ENCODE measurements at regions not wholly inside any gene's neighbourhood (a gene's known extent, or its start where the extent isn't known, plus 50 kb on each side); places are given as distances from the start of the nearest gene placed in this dataset.

DNA sequence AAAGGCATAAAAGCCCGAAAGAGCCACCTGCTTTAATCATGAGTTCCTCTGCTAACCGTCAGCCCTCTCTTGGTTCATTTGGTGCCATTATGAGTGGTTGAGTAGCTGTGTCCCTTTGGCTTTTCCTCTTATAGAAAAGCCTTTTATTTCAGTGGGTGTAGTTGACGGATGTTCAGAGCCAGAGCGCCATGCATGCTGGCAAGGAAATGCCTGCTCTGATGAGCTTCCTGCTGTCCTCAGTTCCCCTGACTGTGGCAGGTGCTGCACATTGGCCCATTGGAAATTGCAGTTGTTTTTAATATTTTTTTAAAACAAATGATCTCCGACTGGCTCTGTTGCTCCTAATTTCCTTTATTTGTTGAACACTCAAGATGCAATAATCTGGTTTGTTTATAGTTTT is 77.3 kb upstream of the LIMCH1 start:
- TF ChIP-seq POLR2AphosphoS5 (IDR thresholded peaks at IDR 0.05; ENCODE audit: insufficient read depth in 1 of 2, low read depth in 1 of 2) (no peak), POLR2A (IDR thresholded peaks at IDR 0.05) (no peak)
- TF ChIP-seq, protein P1, sequence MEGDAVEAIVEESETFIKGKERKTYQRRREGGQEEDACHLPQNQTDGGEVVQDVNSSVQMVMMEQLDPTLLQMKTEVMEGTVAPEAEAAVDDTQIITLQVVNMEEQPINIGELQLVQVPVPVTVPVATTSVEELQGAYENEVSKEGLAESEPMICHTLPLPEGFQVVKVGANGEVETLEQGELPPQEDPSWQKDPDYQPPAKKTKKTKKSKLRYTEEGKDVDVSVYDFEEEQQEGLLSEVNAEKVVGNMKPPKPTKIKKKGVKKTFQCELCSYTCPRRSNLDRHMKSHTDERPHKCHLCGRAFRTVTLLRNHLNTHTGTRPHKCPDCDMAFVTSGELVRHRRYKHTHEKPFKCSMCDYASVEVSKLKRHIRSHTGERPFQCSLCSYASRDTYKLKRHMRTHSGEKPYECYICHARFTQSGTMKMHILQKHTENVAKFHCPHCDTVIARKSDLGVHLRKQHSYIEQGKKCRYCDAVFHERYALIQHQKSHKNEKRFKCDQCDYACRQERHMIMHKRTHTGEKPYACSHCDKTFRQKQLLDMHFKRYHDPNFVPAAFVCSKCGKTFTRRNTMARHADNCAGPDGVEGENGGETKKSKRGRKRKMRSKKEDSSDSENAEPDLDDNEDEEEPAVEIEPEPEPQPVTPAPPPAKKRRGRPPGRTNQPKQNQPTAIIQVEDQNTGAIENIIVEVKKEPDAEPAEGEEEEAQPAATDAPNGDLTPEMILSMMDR (IDR thresholded peaks at IDR 0.05), result no peak

Measured in vagina (tissue), 2 donors.